ENCODE measurements at regions not wholly inside any gene's neighbourhood (a gene's known extent, or its start where the extent isn't known, plus 50 kb on each side); places are given as distances from the start of the nearest gene placed in this dataset.

- no peak for TF ChIP-seq CTCF (conservative IDR thresholded peaks at IDR 0.05; ENCODE audit: low read depth, low read length)
- no peak for TF ChIP-seq POLR2A (IDR thresholded peaks at IDR 0.05; ENCODE audit: low read depth, low read length)
- no peak for TF ChIP-seq USF2 (IDR thresholded peaks at IDR 0.05; ENCODE audit: low read depth, low read length)
- TF ChIP-seq BHLHE40 (IDR thresholded peaks at IDR 0.05; ENCODE audit: low read depth, low read length), result no peak
- no peak for TF ChIP-seq CEBPB (IDR thresholded peaks at IDR 0.05; ENCODE audit: low read depth, low read length)
- no peak for TF ChIP-seq ELK1 (IDR thresholded peaks at IDR 0.05; ENCODE audit: borderline replicate concordance, low read depth, low read length)
- TF ChIP-seq SMC3 (IDR thresholded peaks at IDR 0.05; ENCODE audit: low read depth, low read length), result no peak
These were observed 573.8 kb downstream of the POM121L12 start for GRCh38 chr7:53609185-53609584.
